ENCODE measurements at regions not wholly inside any gene's neighbourhood (a gene's known extent, or its start where the extent isn't known, plus 50 kb on each side); places are given as distances from the start of the nearest gene placed in this dataset.
"Not testable (repeated sequence)": the region's sequence is repeated elsewhere in the genome, so short reads cannot be mapped to it uniquely, and the experiment has no call there.

DNA sequence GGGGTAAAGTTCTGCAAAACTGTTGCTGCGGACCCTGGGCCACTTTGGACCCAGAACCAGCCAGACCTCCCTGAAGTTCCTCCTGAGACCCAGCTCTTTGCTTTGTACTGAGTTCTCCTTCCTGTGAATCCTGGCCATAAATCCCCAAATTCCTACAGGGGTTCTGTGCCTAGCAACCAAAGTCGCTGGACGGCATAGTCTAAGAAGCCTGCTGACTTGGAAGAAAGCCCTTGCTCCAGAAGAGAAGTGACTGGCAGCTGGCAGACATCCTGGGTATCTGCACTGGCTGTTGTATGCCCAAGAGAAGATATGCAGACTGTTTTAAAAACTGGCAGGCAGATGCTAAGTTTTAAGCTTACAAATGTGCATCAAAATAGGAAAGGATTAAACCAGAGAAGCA is 99.9 kb upstream of the SLC24A4 start:
- intact Hi-C loops (cut with DNase I), result no loop called here
- ATAC-seq (ENCODE audit: poor library complexity) (peak; percentile 88), DNase-seq (no peak)

DNA sequence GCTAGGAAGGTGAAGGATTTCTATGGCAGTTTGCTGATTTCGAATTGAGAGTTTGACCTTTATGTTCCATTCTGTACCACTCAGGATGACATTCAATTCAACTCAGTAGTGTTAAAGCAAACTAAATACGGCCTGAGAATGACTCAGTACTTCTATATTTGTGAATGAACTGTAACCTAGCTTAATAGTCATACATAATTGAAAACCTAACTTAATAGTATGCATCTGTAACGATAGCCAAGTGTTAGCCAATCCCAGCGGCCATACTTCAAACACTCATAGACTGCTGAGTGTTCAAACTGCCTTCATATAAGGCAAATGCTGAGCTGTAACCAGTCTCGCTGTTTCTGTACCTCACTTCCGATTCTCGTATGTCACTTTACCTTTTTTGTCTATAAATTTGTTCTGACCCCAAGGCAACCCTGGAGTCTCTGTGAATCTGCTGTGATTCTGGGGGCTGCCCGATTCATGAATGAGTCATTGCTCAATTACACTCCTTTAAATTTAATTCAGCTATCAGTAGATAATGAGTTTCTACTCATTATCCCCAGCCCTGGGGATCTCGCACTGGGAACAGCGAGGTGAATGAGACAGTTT is 98.5 kb upstream of the SLC24A4 start:
- ATAC-seq (ENCODE audit: poor library complexity) (no peak), DNase-seq (no peak)
- intact Hi-C loops (cut with DNase I), result no loop called here

DNA sequence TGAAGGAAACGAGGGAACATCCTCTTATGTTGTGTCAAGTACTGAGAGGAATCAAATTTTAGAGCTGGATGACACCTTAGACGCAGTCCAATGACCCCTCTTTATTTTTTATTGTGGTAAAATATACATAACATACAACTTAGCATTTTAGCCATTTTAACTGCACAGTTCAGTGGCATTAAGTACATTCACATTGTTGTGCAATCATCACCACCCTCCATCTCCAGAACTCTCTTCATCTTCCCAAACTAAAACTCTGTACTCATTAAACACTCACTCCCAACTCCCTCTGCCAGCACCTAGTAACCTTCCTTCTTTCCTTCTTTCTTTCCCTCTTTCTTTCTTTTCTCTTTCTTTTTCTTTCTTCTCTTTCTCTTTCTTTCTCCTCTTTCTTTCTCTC is 97.2 kb upstream of the SLC24A4 start:
- ATAC-seq (ENCODE audit: poor library complexity), result no peak

DNA sequence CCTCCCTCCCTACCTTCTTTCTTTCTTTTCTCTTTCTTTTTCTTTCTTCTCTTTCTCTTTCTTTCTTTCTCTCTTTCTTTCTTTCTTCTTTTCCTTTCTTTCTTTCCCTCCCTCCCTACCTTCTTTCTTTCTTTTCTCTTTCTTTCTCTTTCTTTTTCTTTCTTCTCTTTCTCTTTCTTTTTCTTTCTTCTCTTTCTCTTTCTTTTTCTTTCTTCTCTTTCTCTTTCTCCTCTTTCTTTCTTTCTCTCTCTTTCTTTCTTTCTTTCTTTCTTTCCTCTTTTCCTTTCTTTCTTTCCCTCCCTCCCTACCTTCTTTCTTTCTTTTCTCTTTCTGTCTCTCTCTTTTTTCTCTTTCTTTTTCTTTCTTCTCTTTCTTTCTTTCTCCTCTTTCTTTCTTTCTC is 96.8 kb upstream of the SLC24A4 start:
- intact Hi-C loops (cut with DNase I); ATAC-seq (ENCODE audit: poor library complexity); DNase-seq: not testable (repeated sequence)

More for the DNA sequence above, 97.2 kb upstream of the SLC24A4 start:
- no peak for DNase-seq
- intact Hi-C loops (cut with DNase I), result no loop called here

DNA sequence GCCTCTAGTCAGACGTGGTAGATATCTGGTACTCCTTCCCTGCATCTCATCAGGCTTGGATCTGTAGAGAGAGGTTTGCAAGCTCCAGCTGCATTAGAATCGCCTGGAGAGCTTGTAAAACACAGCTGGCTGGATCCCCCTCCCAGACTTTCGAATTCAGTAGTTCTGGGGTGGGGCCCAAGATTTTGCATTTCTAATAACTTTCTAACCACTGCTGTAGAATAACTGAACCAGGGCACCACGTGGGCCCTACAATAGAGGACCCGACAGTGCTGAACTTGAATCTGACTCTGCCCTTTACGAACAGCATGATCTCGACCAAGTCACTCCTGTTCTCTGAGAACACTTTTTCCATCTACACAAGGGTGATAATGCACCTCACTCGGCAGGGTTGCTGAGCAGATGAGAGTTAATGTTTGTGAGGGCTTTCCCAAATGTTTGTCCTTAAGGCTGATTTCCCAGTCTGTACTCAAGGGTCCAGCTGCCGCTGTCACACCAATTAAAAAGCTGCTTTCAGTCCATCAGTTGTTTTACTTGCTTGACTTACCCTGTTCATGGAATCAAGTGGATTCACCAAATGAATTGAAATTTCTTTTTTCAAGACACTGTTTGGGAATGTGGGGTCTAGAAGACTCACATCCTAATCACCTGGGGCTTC is 86.6 kb upstream of the SLC24A4 start:
- no peak for ATAC-seq (ENCODE audit: poor library complexity)
- intact Hi-C loops (cut with DNase I), result no loop called here
- no peak for DNase-seq

DNA sequence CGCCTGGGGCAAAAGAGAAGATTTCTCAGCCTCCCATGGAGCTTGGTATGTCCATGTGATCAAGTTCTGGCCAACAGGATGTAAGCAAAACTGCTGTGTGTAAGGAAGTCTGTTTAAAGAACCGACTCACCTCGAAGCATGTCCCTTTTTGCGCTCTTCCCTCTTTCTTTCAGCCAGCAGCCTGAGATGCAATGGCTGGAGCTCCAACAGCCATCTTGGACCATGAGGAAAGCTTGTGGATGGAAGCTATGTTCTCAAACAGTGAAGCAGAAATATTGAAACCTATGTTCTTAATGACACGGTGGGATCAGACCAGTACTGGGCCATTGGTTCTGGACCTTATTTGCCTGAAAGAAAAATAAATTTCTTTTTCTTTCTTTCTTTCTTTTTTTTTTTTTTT is 82.3 kb upstream of the SLC24A4 start:
- intact Hi-C loops (cut with DNase I), result no loop called here
- no peak for ATAC-seq (ENCODE audit: poor library complexity)
- DNase-seq, result no peak

DNA sequence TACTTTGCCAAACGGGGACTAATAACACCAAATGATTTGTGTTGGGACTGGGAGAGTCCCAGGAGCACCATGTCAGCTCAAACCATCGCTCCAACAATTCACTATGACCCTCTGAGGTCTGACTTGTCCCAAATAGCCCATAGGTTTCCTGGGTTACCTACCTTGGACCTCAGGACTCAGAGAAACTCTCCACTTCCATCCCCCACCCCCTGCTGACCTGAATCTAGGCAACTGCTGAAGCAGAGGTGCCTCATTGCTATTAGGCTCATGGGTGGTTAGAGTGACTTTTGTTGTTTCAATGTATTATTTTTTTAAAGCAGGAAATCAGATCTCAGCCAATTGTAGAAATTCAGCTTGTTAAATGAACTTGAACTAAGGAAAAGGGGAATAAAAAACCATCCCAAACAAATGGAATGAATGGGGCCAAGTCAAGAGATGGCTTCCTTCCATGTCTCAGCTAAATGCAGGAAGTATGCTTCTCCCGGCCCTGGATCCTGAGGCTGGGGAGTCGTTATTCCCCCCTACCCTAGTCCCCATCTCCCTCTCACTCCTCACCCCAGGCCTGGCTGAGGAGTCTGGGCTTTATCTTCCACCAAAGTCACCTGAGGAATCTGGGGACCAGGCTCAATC is 80.9 kb upstream of the SLC24A4 start:
- no peak for DNase-seq
- ATAC-seq (ENCODE audit: poor library complexity), result no peak
- intact Hi-C loops (cut with DNase I), result no loop called here

DNA sequence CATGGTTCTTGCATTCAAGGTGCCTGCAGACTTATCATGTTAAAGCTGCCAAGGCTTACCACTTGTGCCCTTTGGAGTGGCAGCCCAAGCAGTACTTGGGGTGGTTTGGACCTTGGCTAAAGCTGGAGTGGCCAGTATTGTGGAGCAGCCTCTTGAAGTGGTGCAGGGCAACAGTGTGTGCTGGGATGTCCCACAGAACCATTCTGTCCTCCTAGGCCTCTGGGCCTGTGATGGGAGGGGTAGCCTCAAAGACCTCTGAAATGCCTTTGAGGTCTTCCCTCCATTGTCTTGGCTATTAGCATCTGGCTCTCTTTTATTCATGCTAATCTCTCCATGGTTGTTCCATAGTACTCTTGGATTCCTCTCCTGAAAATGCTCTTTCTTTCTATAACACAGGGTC is 78.2 kb upstream of the SLC24A4 start:
- no peak for DNase-seq
- no peak for ATAC-seq (ENCODE audit: poor library complexity)
- intact Hi-C loops (cut with DNase I), result no loop called here

DNA sequence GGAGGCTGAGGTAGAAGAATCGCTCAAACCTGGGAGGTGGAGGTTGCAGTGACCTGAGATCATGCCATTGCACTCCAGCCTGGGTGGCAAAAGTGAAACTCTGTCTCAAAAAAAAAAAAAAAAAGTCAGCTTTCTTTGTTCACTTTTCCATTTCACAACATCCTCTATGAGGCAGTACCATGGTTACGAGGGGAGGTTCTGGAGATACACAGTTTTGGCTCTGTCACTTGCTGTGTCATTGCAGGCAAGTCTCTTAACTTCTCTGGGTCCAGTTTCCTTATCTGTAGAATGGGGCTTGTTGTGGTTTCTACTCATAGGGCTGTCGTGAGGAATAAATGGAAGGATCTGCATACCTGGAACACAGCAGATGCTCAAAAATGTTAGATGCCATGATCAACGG is 75.6 kb upstream of the SLC24A4 start:
- DNase-seq (no peak), ATAC-seq (ENCODE audit: poor library complexity) (no peak)
- intact Hi-C loops (cut with DNase I), result no loop called here

DNA sequence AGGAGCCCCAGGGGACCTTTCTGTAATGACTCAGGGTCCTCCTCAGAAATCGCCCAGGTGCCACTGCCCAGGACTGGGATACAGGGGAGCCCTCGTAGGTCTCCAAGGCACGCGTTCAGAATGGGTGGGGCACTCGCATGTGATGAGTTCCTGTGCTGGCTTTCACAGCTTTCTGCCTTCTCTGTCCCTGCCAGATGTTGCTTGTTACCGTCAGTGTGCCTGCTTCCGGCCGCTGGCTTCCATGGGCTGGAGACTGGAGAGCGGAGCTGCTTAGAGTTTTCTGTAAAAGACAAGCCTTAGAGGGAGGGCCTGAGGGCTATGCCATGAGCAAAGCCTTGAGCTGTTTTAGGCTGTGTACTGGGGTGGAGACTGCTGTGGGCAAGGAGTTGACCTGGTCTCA is 75.0 kb upstream of the SLC24A4 start:
- ATAC-seq (ENCODE audit: poor library complexity) (no peak), DNase-seq (peak; percentile 43)
- intact Hi-C loops (cut with DNase I), result no loop called here

DNA sequence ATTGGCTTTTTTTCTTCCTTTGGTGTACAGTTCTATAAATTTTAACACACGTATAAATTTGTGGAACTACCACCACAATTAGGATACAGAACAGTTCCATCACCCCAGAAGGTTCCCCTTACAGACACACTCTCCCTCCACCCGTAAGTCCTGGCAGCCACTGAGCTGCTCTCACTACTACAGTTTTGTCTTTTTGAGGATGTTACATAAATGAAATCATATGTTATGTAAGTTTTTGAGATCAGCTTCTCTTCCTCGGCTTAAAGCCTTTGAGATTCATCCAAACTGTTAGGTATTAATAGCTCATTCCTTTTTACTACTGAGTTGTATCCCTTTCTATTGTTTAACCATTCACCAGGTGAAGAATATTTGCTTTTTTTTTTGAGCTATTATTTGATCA is 74.3 kb upstream of the SLC24A4 start:
- intact Hi-C loops (cut with DNase I), result no loop called here
- ATAC-seq (ENCODE audit: poor library complexity) (no peak), DNase-seq (no peak)

DNA sequence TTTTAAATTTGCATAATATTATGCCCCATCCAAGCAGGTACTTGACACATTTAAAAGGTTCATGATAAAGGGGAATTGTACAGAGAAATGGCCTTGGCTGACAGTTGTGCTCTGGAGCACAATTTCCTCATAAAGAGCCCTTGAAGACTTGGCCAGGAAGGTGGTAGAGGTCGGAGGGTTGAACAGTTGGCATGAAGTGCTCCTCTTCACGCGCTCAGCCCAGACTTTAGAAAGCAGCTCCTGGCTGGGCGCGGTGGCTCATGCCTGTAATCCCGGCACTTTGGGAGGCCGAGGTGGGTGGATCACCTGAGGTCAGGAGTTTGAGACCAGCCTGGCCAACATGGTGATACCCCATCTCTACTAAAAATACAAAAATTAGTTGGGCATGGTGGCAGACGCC is 72.6 kb upstream of the SLC24A4 start:
- DNase-seq; intact Hi-C loops (cut with DNase I); ATAC-seq (ENCODE audit: poor library complexity): not testable (repeated sequence)

DNA sequence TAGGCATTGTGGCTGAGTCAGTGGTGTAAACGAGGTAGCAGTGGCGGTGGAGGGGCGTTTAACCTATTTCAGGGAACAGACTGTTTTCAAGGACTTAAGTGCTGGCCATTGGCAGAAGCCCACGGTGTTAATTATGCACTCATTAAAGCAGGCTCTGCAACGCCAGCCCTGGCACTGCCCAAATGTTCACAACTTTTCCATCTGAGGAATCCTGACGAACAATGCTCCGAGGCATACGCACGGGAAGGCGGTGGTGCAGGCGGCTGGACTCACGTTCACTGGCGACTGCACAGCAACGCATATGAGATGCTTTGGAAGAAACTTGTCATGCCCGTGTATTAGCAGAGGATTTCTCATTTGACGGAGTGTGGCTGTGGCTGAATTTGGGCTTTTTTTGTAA is 70.6 kb upstream of the SLC24A4 start:
- intact Hi-C loops (cut with DNase I), result no loop called here
- no peak for ATAC-seq (ENCODE audit: poor library complexity)
- no peak for DNase-seq

DNA sequence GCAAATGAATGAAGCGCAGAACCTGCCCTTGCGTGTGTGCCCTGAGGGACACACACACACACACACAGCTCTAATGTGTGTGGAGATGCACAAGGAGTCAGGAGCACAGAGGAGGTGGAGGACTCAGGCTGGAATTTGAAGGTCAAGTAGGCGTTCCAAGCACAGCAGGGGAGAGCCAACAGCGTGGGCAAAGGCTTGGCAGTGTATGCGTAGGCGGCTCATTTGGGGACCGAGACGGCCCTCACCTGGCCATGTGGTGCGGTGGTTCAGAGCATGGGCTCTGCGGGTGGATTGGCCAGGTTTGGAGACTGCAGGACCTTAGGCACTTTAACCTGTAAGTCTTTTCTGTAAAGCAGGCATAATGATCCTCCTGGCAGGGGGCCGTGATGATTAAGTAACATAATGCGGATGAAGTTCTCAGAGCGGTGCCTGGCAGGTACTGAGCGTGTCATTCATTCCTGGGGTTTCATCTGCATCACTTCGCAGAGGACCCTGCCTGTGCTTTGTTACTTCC is 69.5 kb upstream of the SLC24A4 start:
- ATAC-seq (ENCODE audit: poor library complexity), result no peak
- no peak for DNase-seq
- intact Hi-C loops (cut with DNase I), result no loop called here

DNA sequence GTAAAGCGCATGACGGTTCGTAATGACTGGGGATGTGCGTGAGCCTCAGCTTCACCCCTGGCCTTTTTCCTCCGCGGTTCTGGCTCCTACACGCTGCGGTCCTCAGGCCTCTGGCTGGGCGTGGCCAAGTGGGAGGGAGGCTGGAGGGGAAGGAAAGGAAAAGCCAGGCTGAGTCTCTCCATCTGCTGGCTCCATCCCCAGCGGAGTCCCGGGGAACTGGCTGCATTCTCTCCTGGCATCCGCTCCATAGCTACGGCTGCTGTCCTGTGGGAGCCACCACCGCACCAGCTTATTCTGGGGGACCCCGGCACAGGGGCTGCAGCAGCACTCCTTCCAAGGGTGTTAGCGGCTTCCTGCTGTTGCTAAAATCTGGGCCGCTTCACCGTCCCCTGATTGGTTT is 68.2 kb upstream of the SLC24A4 start:
- ATAC-seq (ENCODE audit: poor library complexity) (peak; percentile 90), DNase-seq (peak; percentile 84)
- intact Hi-C loops (cut with DNase I), result no loop called here

DNA sequence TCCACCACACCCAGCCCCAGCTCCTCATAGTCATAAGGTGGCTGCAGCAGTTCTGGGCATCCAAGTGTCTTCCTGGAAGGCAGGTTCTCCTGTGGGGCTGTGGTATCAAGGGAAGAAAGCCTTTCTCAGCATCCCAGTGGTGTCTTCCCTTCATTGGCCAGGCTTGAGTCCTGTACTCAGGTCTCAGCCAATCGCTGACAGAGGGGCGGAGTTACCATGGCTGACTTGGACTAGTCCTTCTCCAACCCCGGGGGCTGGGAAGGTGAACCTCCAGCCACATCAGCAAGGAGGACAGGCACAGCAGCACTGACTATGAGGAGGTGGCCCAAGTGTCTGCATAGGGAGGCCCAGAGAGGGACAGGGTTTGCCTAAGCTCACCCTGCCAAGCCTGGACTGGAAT is 64.0 kb upstream of the SLC24A4 start:
- DNase-seq, result no peak
- no peak for ATAC-seq (ENCODE audit: poor library complexity)
- intact Hi-C loops (cut with DNase I), result no loop called here

DNA sequence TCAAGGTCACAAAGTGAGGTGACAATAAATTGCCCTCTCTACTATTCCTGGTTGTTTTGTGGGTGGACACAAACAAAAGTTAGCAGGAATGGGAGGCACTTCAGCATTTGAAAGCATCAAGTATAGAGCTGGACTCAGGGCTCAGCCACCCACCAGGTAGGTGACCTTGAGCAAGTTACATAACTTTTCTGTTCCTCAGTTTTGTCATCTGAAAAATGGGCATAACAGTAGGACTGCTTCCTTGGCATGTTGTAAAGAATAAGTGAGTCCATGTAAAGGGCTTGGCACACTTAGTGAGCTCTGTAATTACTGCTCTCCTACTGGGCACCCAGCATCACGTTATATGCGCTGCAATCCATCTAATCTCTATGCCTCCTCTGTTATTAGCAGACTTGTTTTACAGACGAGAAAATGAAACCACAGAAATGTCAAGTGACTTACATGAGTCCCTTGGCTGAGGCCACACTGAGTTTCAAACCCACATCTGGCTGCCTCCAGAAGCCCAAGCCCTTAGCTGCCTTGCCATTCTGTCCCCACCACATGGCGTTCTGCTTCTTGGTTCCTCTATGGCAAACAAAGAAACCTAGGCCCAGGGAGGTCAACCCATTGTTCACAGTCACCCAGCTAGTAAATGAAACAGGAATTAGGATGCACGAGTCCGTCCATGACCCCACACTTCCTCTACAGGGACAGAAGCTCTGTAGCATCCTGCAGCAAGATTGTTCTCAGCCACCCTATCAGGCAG is 63.2 kb upstream of the SLC24A4 start:
- no peak for DNase-seq
- no peak for ATAC-seq (ENCODE audit: poor library complexity)
- intact Hi-C loops (cut with DNase I), result no loop called here

DNA sequence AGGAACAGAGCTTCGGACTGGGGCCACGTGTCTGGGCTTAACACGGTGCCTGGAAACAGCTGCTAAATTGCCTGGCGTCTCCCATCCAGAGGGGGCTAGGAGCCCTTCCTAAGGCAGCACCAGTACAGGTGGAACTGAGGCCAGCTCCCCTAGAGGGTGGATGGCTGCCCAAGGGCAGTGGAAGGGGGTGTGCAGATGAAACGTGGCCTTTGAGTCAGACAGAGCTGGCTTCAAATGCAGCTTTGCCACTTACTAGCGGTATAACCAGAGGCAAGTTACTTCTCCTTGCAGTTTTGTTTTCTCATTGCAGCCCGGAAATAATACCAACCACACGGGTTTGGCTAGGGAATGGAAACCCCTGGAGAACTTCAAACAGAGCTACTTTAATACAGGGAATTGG is 59.3 kb upstream of the SLC24A4 start:
- ATAC-seq (ENCODE audit: poor library complexity) (no peak), DNase-seq (no peak)
- intact Hi-C loops (cut with DNase I), result no loop called here

DNA sequence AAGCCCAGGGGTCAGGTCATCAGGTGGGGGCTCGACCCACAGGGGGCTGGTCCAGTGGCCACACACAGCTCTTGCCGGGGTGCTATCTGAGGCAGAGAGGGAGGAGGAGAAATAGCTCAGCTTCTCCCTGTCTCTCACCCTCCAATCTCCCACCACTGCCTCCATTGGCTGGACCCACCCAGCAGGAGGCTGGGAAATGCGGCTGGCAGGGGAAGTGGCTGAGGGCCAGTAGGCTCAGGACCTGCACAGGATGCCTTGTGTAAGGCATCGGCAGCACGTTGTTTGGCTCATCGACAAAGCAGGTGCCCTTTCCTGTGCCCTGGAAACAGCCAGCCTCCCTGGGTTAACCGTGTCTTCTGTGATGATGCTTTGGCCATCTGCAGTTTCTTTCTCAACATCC is 58.8 kb upstream of the SLC24A4 start:
- no peak for ATAC-seq (ENCODE audit: poor library complexity)
- intact Hi-C loops (cut with DNase I), result no loop called here
- DNase-seq, result peak; percentile 40

DNA sequence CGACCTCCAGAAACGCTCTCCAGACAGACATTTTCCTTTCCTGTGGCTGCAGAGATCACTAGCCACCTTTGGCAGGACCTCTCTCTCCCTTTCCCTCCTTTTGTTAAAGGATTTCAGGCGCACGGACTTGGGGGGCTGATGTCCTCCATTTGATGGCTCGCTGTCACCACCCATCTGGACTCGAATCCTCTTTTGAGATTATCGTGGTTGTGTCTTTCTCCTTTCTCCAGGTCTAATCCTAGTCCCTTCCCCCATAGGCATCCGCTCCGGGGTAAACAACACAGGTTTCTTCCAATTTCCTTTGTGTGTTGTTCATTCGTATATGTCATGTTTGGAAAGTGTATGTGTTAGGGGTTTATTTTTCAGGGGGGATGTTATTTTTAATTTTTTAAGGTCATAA is 56.7 kb upstream of the SLC24A4 start:
- no peak for ATAC-seq (ENCODE audit: poor library complexity)
- intact Hi-C loops (cut with DNase I), result no loop called here
- DNase-seq, result no peak
